Erythroblast (primary cell): ENCODE measurements at regions not wholly inside any gene's neighbourhood (a gene's known extent, or its start where the extent isn't known, plus 50 kb on each side); places are given as distances from the start of the nearest gene placed in this dataset.

Experiments used
- GATA1 ChIP-seq: IDR thresholded peaks from 2 replicates; pipeline ENCODE4 v1.6.1; 2011; ENCODE audit warnings: low read depth, mild to moderate bottlenecking, control low read depth, low read length, moderate library complexity
- POLR2A ChIP-seq: IDR thresholded peaks from 2 replicates; pipeline ENCODE4 v1.6.1; 2011; ENCODE audit warnings: mild to moderate bottlenecking, low read length

DNA sequence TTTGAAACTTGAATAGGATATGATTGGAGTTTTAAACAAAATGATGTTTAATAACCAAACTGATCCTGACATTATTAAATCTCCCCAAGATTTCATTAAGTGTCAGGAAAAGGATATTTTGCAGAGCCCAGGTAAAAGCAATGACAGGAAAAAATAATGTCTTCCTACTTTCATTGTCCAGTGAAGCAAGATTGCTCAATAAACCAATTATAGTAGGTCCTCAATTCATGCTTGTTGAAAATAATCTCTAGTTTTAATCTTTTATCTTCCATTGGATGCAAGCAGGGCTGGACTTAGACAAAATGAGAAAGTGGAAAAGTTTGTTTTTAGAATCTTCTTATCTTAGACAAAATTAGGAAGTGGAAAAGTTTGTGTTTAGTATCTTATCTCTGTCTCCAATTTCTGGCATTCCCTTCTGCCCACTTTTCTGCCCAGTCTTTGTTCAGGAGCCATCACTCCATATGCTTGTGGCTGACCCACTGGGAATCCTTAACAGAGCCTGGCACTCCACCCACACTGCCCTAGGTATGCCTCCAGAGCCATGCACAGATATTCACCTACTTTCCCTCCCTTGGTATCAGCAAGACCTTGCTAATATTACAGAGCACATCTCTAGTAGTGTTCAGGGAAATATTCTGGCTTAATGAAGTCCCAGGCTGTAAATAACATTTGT lies 57.0 kb upstream of the CARMIL1 start:
- TF ChIP-seq POLR2A (no peak), GATA1 (no peak)
